Keratinocyte (primary cell): ENCODE measurements at regions not wholly inside any gene's neighbourhood (a gene's known extent, or its start where the extent isn't known, plus 50 kb on each side); places are given as distances from the start of the nearest gene placed in this dataset.

Experiments used
- CTCF ChIP-seq, 3 experiments: IDR thresholded peaks in 1 of 3; conservative IDR thresholded peaks in 1 of 3; optimal IDR thresholded peaks in 1 of 3; 2 replicates in 2 of 3; 3 replicates in 1 of 3; pipeline versions ENCODE3 to v1.5.1; 2011; ENCODE audit warnings: low read length in 3 of 3, mild to moderate bottlenecking in 3 of 3, moderate library complexity in 2 of 3, control low read depth in 1 of 3, inconsistent platforms in 1 of 3; ENCODE audit not compliant: insufficient read depth in 2 of 3; ENCODE audit errors: extremely low read depth in 1 of 3
- EZH2 ChIP-seq: IDR thresholded peaks from one replicate; pipeline ENCODE4 v1.6.1; 2012; ENCODE audit warnings: inconsistent platforms, mild to moderate bottlenecking, low read length, moderate library complexity

GRCh38 chr6:113596387-113597230 is 260.5 kb upstream of the MARCKS start:
- TF ChIP-seq EZH2, result no peak
- no peak for TF ChIP-seq CTCF (optimal IDR thresholded peaks at IDR 0.05 in 1 of 3, IDR thresholded peaks at IDR 0.05 in 1 of 3, conservative IDR thresholded peaks at IDR 0.05 in 1 of 3; ENCODE audit: extremely low read depth in 1 of 3, insufficient read depth in 2 of 3, low read length in 3 of 3)
